CD4-positive, alpha-beta T cell treated with Interleukin-17A for 4 hours (primary cell): ENCODE measurements at regions not wholly inside any gene's neighbourhood (a gene's known extent, or its start where the extent isn't known, plus 50 kb on each side); places are given as distances from the start of the nearest gene placed in this dataset.
A peak's percentile ranks its signal among the peaks of the same experiment; 100 is the strongest.
"Not testable (repeated sequence)": the region's sequence is repeated elsewhere in the genome, so short reads cannot be mapped to it uniquely, and the experiment has no call there.

Experiments
- DNase-seq: peaks from one replicate; pipeline ENCODE4 v3.0.0-alpha.2; 2020; ENCODE audit warnings: mixed read lengths

DNA sequence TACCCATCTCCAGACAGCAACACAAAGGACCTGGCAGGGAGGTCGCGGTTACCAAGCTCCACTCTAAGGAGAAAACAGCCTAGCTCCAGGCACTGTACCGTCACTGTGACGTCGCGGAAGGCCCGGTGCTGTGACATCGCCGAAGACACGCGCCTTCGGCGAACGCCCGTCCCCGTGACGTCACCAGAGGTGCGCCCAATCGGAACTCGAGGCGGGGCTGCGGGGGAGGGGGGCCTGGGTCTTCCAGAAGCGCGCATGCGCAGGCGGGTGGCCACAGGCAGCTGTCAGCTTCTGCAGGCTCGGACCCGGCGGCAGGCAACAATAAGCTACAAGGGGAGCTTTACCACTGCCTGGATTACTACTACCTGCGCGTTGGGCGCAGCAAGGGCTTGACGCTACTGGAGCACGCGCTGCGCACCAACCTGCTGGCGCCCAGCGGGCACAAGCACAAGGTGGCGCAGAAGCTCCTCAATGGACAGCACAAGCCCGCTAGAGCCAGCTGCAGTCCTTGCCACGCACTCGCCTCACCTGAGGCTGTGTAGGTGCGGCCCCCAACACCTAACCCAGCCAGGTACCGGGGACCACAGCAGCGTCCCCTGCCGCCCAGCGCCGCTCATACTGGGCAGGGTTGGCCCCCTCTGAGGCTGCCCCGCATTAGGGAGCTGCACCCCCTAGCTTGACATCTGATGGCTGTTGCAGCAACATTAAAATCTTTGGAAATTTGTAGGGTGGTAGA is 208.4 kb downstream of the TPST1 start:
- DNase-seq: peak; percentile 89

- DNase-seq: no peak
Observed at GRCh38 chr7:66415659-66416265, 210.6 kb downstream of the TPST1 start.

DNA sequence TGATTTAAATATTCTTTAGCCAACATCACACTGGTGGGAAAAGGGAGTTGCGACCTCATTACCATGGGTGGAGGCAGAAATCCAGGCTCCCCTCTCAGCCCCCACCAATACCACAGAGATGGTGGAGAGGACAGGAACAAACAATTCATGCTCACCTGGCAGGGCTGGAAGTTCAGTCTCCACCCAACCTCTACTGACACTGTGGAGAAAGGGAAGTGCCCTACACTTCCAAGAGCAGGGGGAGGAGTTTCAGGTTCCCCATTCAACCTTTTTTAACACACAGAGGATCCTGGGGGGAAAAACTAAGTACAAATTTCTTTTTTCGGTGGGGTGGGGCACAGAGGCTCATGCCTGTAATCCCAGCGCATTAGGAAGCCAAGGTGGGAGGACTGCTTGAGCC is 210.1 kb upstream of the KCTD7 start:
- DNase-seq: no peak

- no peak for DNase-seq
Observed at GRCh38 chr7:66419210-66419609, 209.5 kb upstream of the KCTD7 start.

- no peak for DNase-seq
Observed at GRCh38 chr7:66421830-66422475, 206.7 kb upstream of the KCTD7 start.

DNA sequence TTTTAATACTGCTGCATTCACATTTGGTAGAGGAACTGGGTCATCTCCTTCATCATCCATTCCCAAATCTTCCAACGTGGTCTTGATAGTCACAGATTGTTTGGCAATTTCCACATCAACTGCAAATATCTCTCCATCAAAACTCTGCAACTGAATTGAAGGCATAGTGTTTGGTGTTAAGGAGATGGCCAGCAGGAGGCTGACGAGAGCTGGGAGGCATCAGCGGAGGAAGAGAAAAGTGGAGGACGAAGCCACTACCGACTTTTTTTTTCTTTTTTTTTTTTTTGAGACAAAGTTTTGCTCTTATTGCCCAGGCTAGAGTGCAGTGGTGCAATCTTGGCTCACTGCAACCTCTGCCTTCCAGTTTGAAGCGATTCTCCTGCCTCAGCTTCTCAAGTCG is 205.0 kb upstream of the KCTD7 start:
- no peak for DNase-seq

DNA sequence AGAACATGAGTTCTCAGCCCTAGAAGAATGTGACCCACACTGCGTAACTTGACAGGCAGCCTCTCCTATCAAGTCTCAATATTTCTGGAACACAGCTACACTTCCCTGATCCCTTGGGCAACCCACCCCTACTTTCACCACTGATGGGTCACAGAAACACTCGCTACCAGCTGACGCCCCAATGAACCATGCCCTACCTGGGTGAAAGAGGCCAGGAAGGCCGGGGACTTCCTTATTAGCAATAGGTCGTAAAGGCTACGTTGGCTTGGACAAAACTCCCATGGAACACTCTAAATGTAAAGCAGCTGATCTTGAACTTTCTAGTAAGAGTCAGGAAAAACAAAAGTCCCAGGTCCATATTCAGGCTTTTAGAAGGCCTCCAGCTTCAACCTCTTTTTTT is 202.3 kb upstream of the KCTD7 start:
- DNase-seq: no peak

- DNase-seq: no peak
Observed at GRCh38 chr7:66426996-66427395, 201.7 kb upstream of the KCTD7 start.

- no peak for DNase-seq
Observed at GRCh38 chr7:66427956-66428355, 200.7 kb upstream of the KCTD7 start.

DNA sequence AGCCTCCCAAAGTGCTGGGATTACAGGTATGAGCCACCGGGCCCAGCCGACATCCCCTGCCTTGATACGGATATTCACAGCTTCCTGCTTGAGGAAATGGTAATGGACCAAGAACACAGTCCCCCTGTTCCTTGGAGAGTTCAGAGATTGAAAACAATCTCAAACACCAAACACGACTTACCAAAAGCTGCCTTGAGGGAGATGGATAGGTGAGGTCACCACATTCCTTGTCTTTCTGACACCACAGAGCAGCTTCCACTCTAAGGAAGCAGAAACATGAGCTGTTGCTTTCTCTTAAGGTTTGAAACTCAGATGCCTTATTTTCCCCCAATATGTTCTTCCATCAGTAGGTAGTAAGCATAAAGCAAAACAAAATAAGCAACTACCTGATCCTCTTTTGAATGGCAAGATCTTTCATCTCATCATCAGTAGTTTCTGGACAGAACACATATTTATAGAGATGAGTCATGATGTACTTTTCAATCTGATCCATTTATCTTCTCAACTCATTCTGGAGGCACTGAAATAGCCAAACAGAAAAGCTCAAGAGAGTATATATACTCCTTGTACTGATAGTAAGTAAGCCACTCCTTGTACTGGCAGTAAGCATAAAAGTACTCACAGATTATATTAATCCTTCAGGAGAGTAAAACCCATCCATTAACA is 199.1 kb upstream of the KCTD7 start:
- no peak for DNase-seq

GRCh38 chr7:66430164-66430545 is 198.5 kb upstream of the KCTD7 start:
- DNase-seq: no peak

DNA sequence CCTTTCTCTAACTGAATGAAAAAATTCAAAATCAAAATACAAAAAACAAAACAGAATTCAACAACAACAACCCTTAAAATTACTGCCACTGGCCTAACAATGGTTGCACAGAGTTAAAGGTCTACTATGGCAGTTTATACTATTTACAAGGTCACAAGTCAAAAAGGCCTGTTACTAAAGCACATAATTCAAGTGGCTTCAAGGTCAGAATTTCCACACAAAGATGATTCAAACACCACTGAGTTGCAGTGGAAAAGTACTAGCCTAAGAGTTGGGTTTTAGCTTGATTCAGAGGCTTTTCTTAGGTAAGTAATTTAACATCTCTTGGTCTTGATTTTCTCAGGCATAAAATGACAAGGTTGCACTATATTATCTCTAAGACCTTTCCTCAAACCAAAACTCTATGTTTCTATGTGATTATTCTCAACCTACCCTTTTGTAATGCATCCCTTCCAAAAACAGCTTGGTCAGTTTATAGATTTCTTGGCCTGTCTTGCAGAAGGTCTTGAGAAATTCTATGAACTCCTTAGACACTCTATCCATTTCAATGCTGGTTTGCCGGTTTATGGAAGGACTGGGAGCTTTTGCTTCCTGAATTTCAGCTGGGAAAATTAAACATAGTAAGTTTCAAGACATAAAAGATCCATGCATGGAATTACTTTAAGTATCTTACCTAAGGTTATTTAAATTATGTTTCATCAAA is 189.8 kb upstream of the KCTD7 start:
- DNase-seq: not testable (repeated sequence)

DNA sequence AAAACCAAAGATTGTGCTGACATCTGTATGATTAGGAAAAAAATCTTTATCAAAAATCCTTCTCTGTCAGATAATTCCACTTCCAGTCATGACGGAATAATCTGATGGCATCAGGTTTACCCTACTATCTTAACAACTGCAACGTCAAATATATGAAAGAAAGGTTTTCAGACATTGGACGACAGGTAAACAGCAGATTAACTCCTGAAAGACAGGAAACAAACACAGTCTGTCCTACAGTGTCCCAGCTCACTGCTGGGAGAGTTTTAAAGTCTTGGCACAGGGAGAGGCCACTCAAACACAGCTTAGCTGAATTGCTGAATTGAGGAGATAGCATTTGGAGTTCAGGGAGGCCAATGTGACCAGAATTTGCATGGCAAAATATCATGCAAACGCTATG is 186.3 kb upstream of the KCTD7 start:
- DNase-seq: no peak

- DNase-seq: no peak
Observed at GRCh38 chr7:66443946-66444345, 184.7 kb upstream of the KCTD7 start.

GRCh38 chr7:66447007-66447406 is 181.7 kb upstream of the KCTD7 start:
- DNase-seq: not testable (repeated sequence)

DNA sequence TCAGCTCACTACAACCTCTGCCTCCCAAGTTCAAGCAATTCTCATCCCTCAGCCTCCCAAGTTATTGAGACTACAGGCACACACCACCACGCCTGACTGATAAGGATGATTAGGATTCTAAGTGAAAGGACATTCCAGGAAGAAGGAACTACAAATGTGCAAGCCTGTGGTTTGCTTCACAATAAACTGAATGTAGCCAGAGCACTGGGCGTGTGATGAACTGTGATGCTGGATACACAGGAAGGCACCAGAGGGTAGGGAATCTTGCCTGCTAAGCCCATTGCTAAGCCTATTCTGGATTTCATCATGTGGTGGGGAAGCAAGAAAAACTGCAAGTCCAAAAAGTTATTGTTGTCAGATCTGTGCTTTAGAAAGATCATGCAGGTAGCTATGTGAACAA is 177.9 kb upstream of the KCTD7 start:
- not testable (repeated sequence) for DNase-seq

- not testable (repeated sequence) for DNase-seq
Observed at GRCh38 chr7:66451713-66452112, 177.0 kb upstream of the KCTD7 start.

- no peak for DNase-seq
Observed at GRCh38 chr7:66452165-66452564, 176.5 kb upstream of the KCTD7 start.

GRCh38 chr7:66453340-66453739 is 175.3 kb upstream of the KCTD7 start:
- DNase-seq: no peak

DNA sequence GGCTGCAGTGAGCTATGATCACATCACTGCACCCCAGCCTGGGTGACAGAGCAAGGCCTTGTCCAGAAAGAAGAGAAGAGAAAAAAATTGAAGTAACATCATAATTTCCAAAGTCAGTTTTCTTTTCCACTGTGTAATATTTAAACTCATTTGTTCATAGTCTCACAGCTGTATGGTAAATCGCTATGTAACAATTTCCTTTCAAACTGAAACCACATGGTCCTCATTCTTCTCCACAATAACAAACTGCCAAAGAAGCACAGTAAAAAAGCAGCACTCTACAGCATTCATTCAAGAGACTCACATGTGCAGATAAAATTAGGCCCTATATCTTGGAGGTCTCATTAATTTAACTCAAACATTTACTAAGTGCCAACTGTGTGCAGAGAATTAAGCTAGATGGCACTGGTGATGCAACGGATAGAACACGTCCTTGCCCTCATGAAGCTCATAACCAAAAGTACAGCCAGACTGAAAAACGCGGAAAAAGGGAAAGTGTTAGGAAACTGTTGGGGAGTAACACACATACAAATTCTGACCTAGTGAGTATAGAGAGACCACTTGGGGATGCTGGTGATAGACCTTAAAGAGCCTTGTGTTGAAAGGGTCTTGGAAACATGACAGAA is 174.0 kb upstream of the KCTD7 start:
- no peak for DNase-seq

DNA sequence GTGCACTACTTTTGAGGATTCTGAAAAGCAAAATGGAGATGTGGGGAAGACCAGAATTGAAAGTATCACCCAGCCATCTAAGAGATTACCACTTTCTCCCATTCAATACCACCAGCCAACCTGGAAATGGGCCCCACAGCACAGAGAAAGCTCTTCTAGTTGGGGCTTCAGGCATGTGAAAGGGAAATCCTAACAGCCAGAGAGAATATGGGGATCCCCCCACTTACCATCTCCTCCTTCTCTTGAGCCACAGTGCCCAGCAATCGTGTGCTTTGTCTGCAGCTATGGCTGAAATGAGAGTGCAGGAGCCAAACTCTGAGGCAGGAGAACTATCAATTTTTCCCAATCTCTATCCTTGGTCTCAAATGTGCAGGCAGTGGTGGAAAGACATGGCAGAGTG is 173.2 kb upstream of the KCTD7 start:
- not testable (repeated sequence) for DNase-seq

DNA sequence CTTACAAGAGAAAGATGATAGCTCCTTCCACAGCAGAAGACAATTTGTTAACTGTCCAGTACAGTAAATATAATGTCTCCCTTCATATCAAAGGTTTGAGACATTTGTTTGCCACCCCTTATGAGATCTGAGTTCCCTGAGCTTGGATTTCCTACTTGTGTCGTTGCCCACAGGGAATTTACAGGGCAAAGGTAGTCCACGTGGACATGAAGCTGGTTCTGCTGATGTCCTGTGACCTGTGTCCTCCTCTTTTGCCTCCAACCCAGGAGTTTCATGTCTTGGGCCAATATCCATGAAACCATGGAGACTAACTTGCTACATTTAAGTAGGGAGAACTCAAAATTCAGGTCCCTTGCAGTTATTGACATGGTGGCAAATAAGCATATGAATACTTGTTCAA is 172.2 kb upstream of the KCTD7 start:
- not testable (repeated sequence) for DNase-seq

GRCh38 chr7:66458991-66459390 is 169.7 kb upstream of the KCTD7 start:
- DNase-seq: not testable (repeated sequence)
